ENCODE measurements at regions not wholly inside any gene's neighbourhood (a gene's known extent, or its start where the extent isn't known, plus 50 kb on each side); places are given as distances from the start of the nearest gene placed in this dataset.

- no peak for TF ChIP-seq SMC3 (IDR thresholded peaks at IDR 0.05)
- TF ChIP-seq RAD21 (conservative IDR thresholded peaks at IDR 0.05 in 1 of 2, IDR thresholded peaks at IDR 0.05 in 1 of 2) = no peak
- no peak for TF ChIP-seq PBX3 (IDR thresholded peaks at IDR 0.05)
- TF ChIP-seq CTCF (IDR thresholded peaks at IDR 0.05) = no peak
- no peak for TF ChIP-seq EP300 (IDR thresholded peaks at IDR 0.05)
- no peak for TF ChIP-seq POLR2A (IDR thresholded peaks at IDR 0.05; ENCODE audit: low read length)
Measured at GRCh38 chr13:33515146-33515545, 229.6 kb upstream of the STARD13 start.
